Liver (tissue), 8 donors: ENCODE measurements at regions not wholly inside any gene's neighbourhood (a gene's known extent, or its start where the extent isn't known, plus 50 kb on each side); places are given as distances from the start of the nearest gene placed in this dataset.

Experiments
- DNase-seq: peaks from one replicate; pipeline ENCODE4 v3.0.0-alpha.2; 2017; ENCODE audit warnings: low spot score
- H3K27ac ChIP-seq, 2 donors: one replicate each; pipeline ENCODE4 v1.7.0; 2013; ENCODE audit warnings: inconsistent platforms in 2 of 2, low read length in 2 of 2, control low read depth in 1 of 2, low read depth in 1 of 2, mild to moderate bottlenecking in 1 of 2
- H3K27me3 ChIP-seq, 4 donors: one replicate each; pipeline versions ENCODE4 v1.6.1 to v1.7.0; 2013; ENCODE audit warnings: low read length in 3 of 4, inconsistent platforms in 1 of 4, mild to moderate bottlenecking in 1 of 4, moderate library complexity in 1 of 4; ENCODE audit not compliant: control insufficient read depth in 4 of 4, insufficient read depth in 4 of 4
- H3K36me3 ChIP-seq, 4 donors: one replicate each; pipeline versions ENCODE4 v1.6.1 to v1.7.0; 2013; ENCODE audit warnings: low read length in 3 of 4, mild to moderate bottlenecking in 3 of 4, low read depth in 1 of 4, moderate library complexity in 1 of 4; ENCODE audit not compliant: control insufficient read depth in 4 of 4, insufficient read depth in 3 of 4
- H3K4me1 ChIP-seq, 4 donors: one replicate each; pipeline versions ENCODE4 v1.6.1 to v1.7.0; 2013; ENCODE audit warnings: low read length in 3 of 4, mild to moderate bottlenecking in 3 of 4, moderate library complexity in 1 of 4; ENCODE audit not compliant: control insufficient read depth in 4 of 4, insufficient read depth in 4 of 4
- H3K4me3 ChIP-seq, 3 donors: one replicate each; pipeline versions ENCODE4 v1.6.1 to v1.7.0; 2013; ENCODE audit warnings: low read length in 3 of 3, control low read depth in 1 of 3, low read depth in 1 of 3, mild to moderate bottlenecking in 1 of 3
- H3K9ac ChIP-seq, 2 donors: one replicate each; pipeline ENCODE4 v1.7.0; 2013; ENCODE audit warnings: low read length in 2 of 2, mild to moderate bottlenecking in 2 of 2, moderate library complexity in 2 of 2, control low read depth in 1 of 2, low read depth in 1 of 2
- H3K9me3 ChIP-seq, 4 donors: one replicate each; pipeline versions ENCODE4 v1.6.1 to v1.7.0; 2013; ENCODE audit warnings: low read length in 3 of 4; ENCODE audit not compliant: control insufficient read depth in 4 of 4
- ATF3 ChIP-seq: IDR thresholded peaks from 2 replicates; pipeline ENCODE4 v1.6.1; 2016; ENCODE audit warnings: antibody characterized with exemption
- EGR1 ChIP-seq, 2 donors: IDR thresholded peaks; 2 replicates each; pipeline ENCODE4 v1.6.1; 2016 to 2018; ENCODE audit warnings: antibody characterized with exemption in 2 of 2, low read depth in 2 of 2
- FOXA1 ChIP-seq: IDR thresholded peaks from 2 replicates; pipeline ENCODE4 v1.6.1; 2016; ENCODE audit warnings: antibody characterized with exemption
- FOXA2 ChIP-seq: IDR thresholded peaks from 2 replicates; pipeline ENCODE4 v1.6.1; 2016; ENCODE audit warnings: antibody characterized with exemption
- GABPA ChIP-seq, 2 donors: IDR thresholded peaks in 1 of 2; conservative IDR thresholded peaks in 1 of 2; 2 replicates each; pipeline ENCODE4 v1.6.1; 2016; ENCODE audit warnings: antibody characterized with exemption in 2 of 2, mild to moderate bottlenecking in 1 of 2, moderate library complexity in 1 of 2
- HNF4A ChIP-seq, 2 donors: conservative IDR thresholded peaks; 2 replicates each; pipeline ENCODE4 v1.6.1; 2016; ENCODE audit warnings: antibody characterized with exemption in 2 of 2, mild to moderate bottlenecking in 2 of 2
- HNF4G ChIP-seq: IDR thresholded peaks from 2 replicates; pipeline ENCODE4 v1.6.1; 2016; ENCODE audit warnings: antibody characterized with exemption
- JUND ChIP-seq, 2 donors: IDR thresholded peaks; 2 replicates each; pipeline ENCODE4 v1.6.1; 2016; ENCODE audit warnings: antibody characterized with exemption in 2 of 2
- MAX ChIP-seq: IDR thresholded peaks from 2 replicates; pipeline ENCODE4 v1.6.1; 2016; ENCODE audit warnings: antibody characterized with exemption
- NR2F2 ChIP-seq: IDR thresholded peaks from 2 replicates; pipeline ENCODE4 v1.6.1; 2016; ENCODE audit warnings: antibody characterized with exemption
- RAD21 ChIP-seq, 2 donors: IDR thresholded peaks; 2 replicates each; pipeline ENCODE4 v1.6.1; 2016; ENCODE audit warnings: antibody characterized with exemption in 2 of 2, mild to moderate bottlenecking in 2 of 2
- REST ChIP-seq: IDR thresholded peaks from 2 replicates; pipeline ENCODE4 v1.6.1; 2016; ENCODE audit warnings: antibody characterized with exemption, mild to moderate bottlenecking
- RXRA ChIP-seq, 2 donors: IDR thresholded peaks; 2 replicates each; pipeline ENCODE4 v1.6.1; 2017 to 2018; ENCODE audit warnings: antibody characterized with exemption in 2 of 2, mild to moderate bottlenecking in 1 of 2
- SP1 ChIP-seq: IDR thresholded peaks from 2 replicates; pipeline ENCODE4 v1.6.1; 2018; ENCODE audit warnings: antibody characterized with exemption, mild to moderate bottlenecking
- TAF1 ChIP-seq: conservative IDR thresholded peaks from 2 replicates; pipeline ENCODE4 v1.6.1; 2016; ENCODE audit warnings: antibody characterized with exemption, mild to moderate bottlenecking
- YY1 ChIP-seq: IDR thresholded peaks from 2 replicates; pipeline ENCODE4 v1.6.1; 2016; ENCODE audit warnings: antibody characterized with exemption, mild to moderate bottlenecking
- WGBS: extraction: QIAGEN DNeasy Blood & Tissue Kit; methylation state at CpG from one replicate; pipeline ENCODE4 v1.1.7; 2013; 5-methylcytosine and 5-hydroxymethylcytosine counted together
- TF ChIP-seq, protein P1 (sequence below): IDR thresholded peaks from 2 replicates; pipeline ENCODE4 v1.6.1; 2016; ENCODE audit warnings: antibody characterized with exemption
- TF ChIP-seq, protein P2 (sequence below): fragments of 150-350 bp; IDR thresholded peaks from 2 replicates; pipeline ENCODE4 v1.5.1; 2017; ENCODE audit warnings: improper control_type of control experiment, low read depth, low read length; ENCODE audit not compliant: missing input control
- donor health status: healthy.
- donor health status: healthy.
- donor health status: healthy.
- donor health status: healthy.
- donor health status: healthy.

GRCh38 chr2:12001621-12002020, 255.2 kb downstream of the LPIN1 start:
- Histone ChIP-seq H3K36me3 (no peaks in the 10 kb centered on the region), H3K27me3 (no peaks in the 10 kb centered on the region), H3K9me3 (no peaks in the 10 kb centered on the region), H3K9ac (no peak overlapping the region), H3K4me3 (no peak overlapping the region), H3K4me1 (peaks cover 0 to 9% (median 8%) of the 10 kb centered on the region in 4 donors), H3K27ac (no peak overlapping the region)
- DNase-seq: no peak
- 92% methylated on average over 1 of the region's 1 CpG for WGBS
- TF ChIP-seq JUND (IDR thresholded peaks at IDR 0.05): no peak
- no peak for TF ChIP-seq MAX

- 69% methylated on average over 3 of the region's 3 CpGs for WGBS
- no peak overlapping the region for H3K4me3 ChIP-seq
- H3K9me3 ChIP-seq: no peaks in the 10 kb centered on the region
- TF ChIP-seq RAD21 (IDR thresholded peaks at IDR 0.05): no peak
- TF ChIP-seq ATF3: no peak
- no peak for TF ChIP-seq HNF4A (conservative IDR thresholded peaks at IDR 0.05)
- no peak for TF ChIP-seq GABPA (IDR thresholded peaks at IDR 0.05 in 1 of 2, conservative IDR thresholded peaks at IDR 0.05 in 1 of 2)
- TF ChIP-seq FOXA2: no peak
- TF ChIP-seq, protein P1, sequence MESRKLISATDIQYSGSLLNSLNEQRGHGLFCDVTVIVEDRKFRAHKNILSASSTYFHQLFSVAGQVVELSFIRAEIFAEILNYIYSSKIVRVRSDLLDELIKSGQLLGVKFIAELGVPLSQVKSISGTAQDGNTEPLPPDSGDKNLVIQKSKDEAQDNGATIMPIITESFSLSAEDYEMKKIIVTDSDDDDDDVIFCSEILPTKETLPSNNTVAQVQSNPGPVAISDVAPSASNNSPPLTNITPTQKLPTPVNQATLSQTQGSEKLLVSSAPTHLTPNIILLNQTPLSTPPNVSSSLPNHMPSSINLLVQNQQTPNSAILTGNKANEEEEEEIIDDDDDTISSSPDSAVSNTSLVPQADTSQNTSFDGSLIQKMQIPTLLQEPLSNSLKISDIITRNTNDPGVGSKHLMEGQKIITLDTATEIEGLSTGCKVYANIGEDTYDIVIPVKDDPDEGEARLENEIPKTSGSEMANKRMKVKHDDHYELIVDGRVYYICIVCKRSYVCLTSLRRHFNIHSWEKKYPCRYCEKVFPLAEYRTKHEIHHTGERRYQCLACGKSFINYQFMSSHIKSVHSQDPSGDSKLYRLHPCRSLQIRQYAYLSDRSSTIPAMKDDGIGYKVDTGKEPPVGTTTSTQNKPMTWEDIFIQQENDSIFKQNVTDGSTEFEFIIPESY: no peak
- H3K9ac ChIP-seq: no peak overlapping the region
- H3K27me3 ChIP-seq: no peaks in the 10 kb centered on the region
- H3K36me3 ChIP-seq: no peaks in the 10 kb centered on the region
- DNase-seq: no peak
- H3K27ac ChIP-seq: no peak overlapping the region
- H3K4me1 ChIP-seq: peaks cover 0 to 15% (median 13%) of the 10 kb centered on the region in 4 donors
Observed at GRCh38 chr2:12002215-12002614, 255.8 kb downstream of the LPIN1 start.

DNA sequence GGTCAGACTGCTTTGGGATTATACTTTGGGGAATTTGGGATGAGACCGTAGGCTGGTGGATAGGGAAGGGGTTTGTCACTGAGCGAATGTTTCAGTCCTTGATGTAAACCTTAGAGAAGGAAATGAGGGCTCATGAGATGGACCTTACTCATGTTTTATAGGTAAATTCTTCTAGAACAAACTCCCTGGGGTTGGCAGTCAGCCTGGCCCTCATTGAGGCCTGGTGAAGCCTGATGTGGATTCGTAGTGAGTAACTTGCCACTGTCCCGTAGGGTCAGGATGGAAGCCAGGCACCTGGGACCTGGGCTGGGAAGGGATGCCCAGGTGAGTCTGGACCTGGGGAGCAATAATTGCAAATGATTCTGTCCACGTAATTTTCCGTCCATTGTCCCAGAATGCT, 258.3 kb downstream of the LPIN1 start:
- peaks cover 0 to 24% (median 13%) of the 10 kb centered on the region in 4 donors for H3K4me1 ChIP-seq
- H3K9ac ChIP-seq: no peak overlapping the region
- DNase-seq: no peak
- H3K4me3 ChIP-seq: no peak overlapping the region
- no peak overlapping the region for H3K27ac ChIP-seq
- no peaks in the 10 kb centered on the region for H3K27me3 ChIP-seq
- TF ChIP-seq REST (no peak), YY1 (no peak), JUND (IDR thresholded peaks at IDR 0.05) (no peak), FOXA2 (no peak), HNF4G (no peak), FOXA1 (no peak), SP1 (no peak), RXRA (IDR thresholded peaks at IDR 0.05) (no peak), RAD21 (IDR thresholded peaks at IDR 0.05) (no peak), TAF1 (no peak), GABPA (IDR thresholded peaks at IDR 0.05 in 1 of 2, conservative IDR thresholded peaks at IDR 0.05 in 1 of 2) (no peak), ATF3 (no peak), HNF4A (conservative IDR thresholded peaks at IDR 0.05) (no peak), EGR1 (IDR thresholded peaks at IDR 0.05; ENCODE audit: low read depth in 2 of 2) (no peak), NR2F2 (no peak), MAX (no peak)
- TF ChIP-seq, protein P2, sequence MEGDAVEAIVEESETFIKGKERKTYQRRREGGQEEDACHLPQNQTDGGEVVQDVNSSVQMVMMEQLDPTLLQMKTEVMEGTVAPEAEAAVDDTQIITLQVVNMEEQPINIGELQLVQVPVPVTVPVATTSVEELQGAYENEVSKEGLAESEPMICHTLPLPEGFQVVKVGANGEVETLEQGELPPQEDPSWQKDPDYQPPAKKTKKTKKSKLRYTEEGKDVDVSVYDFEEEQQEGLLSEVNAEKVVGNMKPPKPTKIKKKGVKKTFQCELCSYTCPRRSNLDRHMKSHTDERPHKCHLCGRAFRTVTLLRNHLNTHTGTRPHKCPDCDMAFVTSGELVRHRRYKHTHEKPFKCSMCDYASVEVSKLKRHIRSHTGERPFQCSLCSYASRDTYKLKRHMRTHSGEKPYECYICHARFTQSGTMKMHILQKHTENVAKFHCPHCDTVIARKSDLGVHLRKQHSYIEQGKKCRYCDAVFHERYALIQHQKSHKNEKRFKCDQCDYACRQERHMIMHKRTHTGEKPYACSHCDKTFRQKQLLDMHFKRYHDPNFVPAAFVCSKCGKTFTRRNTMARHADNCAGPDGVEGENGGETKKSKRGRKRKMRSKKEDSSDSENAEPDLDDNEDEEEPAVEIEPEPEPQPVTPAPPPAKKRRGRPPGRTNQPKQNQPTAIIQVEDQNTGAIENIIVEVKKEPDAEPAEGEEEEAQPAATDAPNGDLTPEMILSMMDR: no peak
- TF ChIP-seq, protein P1: no peak
- H3K36me3 ChIP-seq: no peaks in the 10 kb centered on the region
- no peaks in the 10 kb centered on the region for H3K9me3 ChIP-seq
- 96% methylated on average over 6 of the region's 6 CpGs for WGBS
